ENCODE measurements at regions not wholly inside any gene's neighbourhood (a gene's known extent, or its start where the extent isn't known, plus 50 kb on each side); places are given as distances from the start of the nearest gene placed in this dataset.

DNA sequence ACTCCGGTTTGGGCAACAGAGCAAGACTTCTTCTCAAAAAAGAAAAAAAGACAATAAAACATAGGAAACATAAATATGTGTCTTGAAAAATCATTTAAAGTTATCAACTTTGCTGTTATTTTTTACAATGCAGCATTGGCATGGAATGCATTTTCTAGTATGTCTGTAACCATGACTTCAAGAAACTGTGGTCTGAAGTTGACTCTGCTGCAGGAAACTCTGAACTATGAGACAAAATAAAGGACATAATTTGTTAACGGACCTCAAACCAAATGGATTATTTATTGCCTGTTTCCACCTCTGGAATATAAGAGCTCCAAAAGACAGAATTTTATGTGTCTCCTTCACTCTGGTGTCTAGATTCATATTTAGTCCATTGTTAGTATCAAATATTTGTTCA lies 79.1 kb downstream of the TRIB2 start:
- DNase-seq, result no peak

- DNase-seq, result no peak
These were observed 79.9 kb downstream of the TRIB2 start for GRCh38 chr2:12796657-12797056.

- DNase-seq, result no peak
These were observed 81.1 kb downstream of the TRIB2 start for GRCh38 chr2:12797815-12798214.

GRCh38 chr2:12803607-12804006 lies 86.9 kb downstream of the TRIB2 start:
- DNase-seq, result no peak

- no peak for DNase-seq
These were observed 87.5 kb downstream of the TRIB2 start for GRCh38 chr2:12804091-12804856.

- no peak for DNase-seq
These were observed 88.3 kb downstream of the TRIB2 start for GRCh38 chr2:12805033-12805432.

- no peak for DNase-seq
These were observed 90.0 kb downstream of the TRIB2 start for GRCh38 chr2:12806549-12807242.

DNA sequence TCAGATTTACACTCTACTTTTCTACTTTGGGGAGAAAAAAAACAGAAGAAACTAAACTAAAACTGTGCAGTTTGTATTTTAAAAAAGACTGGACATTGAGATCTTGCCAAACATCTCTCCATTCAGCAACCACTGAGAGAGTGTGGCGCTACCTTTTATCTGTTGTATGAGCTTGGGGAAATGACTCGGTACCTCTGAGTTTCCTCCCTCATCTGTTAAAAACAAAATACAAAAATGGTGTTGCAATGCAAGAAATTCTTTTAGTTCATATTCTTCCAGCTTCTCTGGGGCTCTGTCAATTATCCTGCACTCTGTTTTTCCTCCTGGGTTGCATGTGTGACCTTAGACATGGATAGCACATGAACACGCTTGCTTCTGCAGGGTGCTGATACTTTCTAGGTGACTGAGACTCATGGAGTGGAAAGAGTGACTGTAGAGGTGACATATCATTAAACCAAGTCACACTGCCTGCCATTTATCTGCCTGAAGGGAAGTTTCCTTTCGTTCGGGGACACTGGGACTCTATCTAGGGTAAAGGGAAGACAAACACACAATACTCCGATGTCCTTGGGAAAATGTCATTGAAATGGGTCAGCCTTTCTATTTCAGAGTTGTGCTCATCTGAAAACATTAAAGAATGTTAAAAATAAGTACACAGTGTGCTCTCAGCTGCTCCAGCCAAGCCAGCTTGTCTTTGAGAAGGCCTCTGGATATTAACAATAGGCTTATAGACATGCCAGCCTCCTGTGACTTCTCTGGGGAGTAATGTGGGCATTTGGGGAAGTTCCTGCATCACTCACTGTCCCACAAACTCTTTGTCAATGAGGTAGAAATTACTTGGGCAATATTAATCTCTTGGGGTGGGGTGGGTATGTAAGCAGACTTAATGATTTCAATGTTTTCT lies 91.4 kb downstream of the TRIB2 start:
- DNase-seq, result no peak

DNA sequence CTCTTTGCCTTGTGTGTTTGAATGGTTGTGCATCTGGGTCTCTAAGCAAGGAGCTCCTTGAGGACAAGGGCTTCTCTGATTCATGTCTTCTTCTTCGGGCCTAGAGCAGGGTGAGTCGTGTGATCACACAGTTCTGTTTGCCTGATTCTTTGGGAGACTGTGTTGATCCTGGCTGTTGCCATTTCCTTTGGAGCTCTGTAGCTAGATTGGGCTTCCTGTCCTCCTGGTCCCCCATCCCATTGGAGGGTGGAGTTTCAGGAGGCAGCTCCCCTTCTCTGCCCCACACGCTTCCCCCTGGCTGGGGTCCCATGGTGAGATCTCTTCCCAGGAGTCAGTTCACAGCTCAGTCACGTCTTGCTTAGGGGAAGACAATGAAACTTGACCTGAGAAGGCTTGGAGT lies 92.8 kb downstream of the TRIB2 start:
- DNase-seq, result no peak

GRCh38 chr2:12811916-12812315 lies 95.2 kb downstream of the TRIB2 start:
- no peak for DNase-seq

DNA sequence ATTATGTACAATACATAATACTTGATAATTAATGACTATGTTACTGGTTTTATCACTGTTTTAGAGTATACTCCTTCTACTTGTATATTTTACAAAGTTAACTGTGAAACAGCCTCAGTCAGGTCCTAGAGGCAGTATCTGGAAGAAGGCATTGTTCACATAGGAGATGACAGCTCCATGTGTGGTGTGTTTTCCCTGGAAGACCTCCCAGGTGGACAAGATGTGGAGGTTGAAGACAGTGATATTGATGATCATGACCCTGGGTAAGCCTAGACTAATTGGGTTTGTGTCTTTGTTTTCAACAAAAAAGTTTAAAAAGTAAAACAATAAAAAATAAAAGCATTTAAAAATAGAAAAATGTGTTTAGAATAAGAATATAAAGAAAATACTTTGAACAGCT lies 96.4 kb downstream of the TRIB2 start:
- no peak for DNase-seq

DNA sequence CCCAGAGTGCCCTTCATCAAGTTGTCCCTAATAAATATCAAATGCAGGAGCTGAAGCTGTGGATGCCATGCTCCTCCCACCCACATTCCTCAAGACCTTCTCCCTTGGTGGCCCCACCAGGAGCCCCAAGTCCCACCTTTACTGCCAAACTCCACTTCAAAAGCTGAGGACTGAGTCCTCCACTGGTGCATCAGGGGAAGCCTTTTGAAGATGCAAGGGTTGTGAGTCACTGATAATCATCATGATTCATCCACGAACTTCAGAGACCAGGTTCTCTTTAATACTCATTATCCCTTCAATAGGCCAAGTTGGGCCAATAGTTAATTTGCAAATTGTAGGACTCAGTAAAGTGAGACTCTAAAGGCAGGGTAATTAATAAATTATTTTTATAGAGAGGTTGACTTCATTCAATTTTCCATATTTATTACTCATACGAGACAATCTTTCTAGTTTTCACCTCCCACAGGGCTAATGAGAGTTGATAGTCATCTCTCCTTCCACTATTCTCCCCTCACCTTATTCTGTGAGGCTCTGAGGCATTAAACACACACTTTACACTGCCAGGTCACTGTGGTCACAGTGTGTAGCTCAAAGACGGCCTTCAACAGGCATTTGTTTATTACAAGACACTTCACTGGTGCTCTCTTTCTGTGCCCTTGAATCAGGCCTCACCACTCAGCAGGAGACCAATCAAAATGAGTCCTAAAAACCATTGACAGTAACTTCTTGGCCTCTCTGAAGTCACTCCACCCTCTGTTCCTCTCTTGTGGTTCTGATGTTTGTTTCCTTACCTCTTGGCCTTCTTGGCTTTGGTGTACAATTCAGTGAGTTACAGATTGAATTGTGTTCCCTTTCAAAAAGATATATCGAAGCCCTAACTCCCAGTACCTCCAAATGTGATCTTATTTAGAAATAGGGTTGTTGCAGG lies 99.9 kb downstream of the TRIB2 start:
- no peak for DNase-seq

DNA sequence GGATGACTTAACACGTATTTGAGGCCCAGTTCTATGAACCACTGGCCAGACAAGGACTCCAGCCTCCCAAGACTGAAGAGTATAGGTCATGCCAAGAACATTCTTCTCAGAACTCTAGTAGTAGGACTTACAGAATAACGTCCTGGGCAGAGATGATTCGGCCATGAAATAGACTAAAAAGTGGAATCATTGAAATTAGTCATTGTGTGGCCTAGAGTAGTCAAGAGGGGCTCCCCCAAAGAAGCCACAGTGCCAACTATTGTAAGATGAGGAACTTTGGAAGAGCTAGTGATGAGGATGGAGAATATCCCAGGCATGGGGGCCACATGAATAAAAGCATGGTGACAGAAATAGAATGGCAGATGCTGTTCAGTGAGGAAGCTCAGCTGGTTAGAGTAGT lies 101.1 kb downstream of the TRIB2 start:
- no peak for DNase-seq

DNA sequence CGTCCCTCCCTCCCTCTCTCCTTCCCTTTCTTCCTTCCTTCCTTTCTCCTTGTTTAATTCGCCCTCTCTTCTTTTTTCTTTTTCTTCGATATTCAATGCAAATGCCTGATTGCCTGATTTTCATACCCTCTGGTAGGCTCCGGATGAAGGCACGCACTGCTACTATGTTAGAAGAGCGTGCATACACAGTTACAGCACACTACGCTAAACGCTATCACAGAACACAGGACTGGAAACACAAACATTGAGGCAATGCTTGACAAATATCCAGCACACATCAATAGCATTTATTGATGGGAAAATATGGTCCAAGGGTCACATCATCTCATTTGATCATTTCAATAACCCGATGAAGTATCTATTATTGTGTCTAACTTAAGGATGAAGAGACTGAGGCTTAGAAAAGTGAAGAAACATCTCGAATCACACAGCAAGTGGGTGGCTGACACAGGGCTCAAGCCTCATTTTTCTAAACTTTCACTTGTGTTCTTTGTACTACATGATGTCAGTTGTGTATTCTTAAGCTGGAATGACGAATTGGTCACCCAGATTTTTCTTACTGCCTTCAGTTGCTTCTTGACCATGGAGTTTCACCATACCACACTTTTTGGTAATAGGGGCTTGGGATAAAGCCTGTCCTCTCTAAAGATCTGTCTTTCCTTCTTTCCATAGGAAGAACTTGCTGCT lies 101.8 kb downstream of the TRIB2 start:
- DNase-seq, result no peak

GRCh38 chr2:12819103-12819475 lies 102.4 kb downstream of the TRIB2 start:
- DNase-seq, result no peak

- DNase-seq, result no peak
These were observed 103.0 kb downstream of the TRIB2 start for GRCh38 chr2:12819721-12820120.

GRCh38 chr2:12821656-12822055 lies 104.9 kb downstream of the TRIB2 start:
- no peak for DNase-seq

DNA sequence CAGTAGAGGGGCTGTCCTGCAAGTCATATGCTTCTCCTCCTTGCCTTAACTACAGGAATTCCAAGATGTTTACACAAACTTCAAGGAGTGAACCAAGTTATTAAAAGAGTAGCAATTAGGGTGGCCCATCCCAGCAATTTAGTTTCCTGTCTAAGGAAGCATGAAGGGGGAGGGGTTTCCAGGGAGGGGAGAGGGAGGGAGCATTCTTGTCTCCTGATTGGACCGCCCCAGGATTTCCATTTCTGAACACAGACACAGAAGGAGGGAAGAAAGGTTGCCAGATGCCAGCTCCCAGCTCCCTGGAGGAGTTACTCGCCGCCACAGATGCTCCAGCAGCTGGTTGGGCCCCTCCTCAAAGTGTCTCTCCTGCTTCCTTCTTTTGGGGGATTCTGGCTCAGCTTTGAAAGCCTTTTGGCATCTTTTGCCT lies 107.6 kb downstream of the TRIB2 start:
- no peak for DNase-seq

DNA sequence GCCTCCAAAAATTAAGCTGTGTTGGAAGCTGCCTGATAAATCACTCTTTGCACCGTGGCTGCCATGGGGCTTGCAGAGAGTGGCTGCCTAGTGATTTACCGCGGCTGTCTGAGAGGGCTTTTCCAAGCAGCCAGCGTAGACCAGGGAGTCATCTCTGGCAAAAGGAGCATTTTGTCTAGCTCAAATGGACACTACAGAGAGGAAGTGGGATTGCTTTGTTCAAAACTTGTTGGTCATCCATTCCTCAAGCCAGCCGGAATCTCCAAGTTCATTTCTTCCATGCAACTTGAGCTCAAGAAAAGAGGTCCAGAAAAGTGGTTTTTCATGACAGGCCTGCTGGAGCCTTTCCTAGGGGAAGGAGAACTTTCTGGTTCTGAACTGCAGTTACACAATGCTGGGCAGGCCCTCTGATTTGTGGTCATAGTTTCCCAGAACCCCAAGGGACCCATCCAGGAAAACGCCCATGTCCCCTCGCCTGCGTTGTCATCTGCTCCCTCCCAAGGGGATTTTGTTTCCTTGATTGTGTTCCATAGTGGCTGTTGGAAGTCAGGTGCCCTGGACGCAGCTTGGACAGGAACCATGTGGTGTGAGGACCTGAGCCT lies 108.1 kb downstream of the TRIB2 start:
- DNase-seq, result no peak

DNA sequence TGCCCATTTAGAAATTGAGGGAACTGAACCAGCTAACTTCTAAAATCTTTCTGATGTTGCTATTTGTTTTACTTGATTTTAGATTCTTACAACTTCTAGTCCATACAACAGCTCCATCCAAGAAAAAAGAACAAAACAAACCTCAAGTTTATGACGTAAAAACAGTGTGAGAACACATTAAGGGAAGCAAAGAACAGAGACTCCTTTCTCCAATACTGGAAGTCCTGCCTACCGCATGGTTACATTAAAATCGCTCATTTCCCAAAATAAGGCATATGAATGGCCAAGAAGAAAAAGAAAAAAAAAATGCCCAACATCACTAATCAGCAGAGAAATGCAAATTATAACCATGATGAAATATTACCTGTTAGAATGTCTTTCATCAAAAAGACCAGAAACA lies 110.0 kb downstream of the TRIB2 start:
- DNase-seq, result no peak

DNA sequence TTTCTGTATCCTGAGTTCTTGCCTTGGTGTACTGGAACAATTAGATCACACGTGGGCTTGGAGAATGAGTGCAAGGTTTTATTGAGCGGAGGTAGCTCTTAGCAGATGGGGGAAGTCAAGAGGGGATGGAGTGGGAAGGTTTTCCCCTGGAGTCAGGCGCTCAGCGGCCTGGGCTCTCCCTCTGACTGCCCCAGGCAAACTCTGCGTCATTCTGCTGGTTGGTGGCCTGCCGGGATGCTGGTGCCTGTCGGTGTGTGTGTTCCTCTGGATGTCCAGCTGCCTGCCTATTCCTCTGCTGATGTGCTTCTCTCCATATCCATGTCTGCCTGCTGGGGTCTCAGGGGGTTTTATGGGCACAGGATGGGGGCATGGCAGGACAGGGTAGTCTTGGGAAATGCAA lies 111.0 kb downstream of the TRIB2 start:
- DNase-seq, result no peak

Measured in stimulated activated CD4-positive, alpha-beta T cell treated with anti-CD3 and anti-CD28 coated beads, Interleukin-2, amount 100 ng/mL, for 48 hours (primary cell).